PC-9 (cell line): ENCODE measurements at regions not wholly inside any gene's neighbourhood (a gene's known extent, or its start where the extent isn't known, plus 50 kb on each side); places are given as distances from the start of the nearest gene placed in this dataset.
"Not testable (repeated sequence)": the region's sequence is repeated elsewhere in the genome, so short reads cannot be mapped to it uniquely, and the experiment has no call there.

Experiments used
- CTCF ChIP-seq: fragments of 200-600 bp; sonication (generic); conservative IDR thresholded peaks from 2 replicates; pipeline ENCODE4 v1.6.1; 2017; ENCODE audit warnings: mixed run types, antibody characterized with exemption, mild to moderate bottlenecking, moderate library complexity
- EZH2 ChIP-seq: fragments of 200-600 bp; sonication (generic); IDR thresholded peaks from 2 replicates; pipeline ENCODE4 v1.8.0; 2017; ENCODE audit warnings: antibody characterized with exemption, low read depth

GRCh38 chr16:29264080-29264837 lies 142.3 kb downstream of the NPIPB11 start:
- TF ChIP-seq EZH2, CTCF: not testable (repeated sequence)
